GM21528 (cell line): ENCODE measurements at regions not wholly inside any gene's neighbourhood (a gene's known extent, or its start where the extent isn't known, plus 50 kb on each side); places are given as distances from the start of the nearest gene placed in this dataset.
"Not testable (repeated sequence)": the region's sequence is repeated elsewhere in the genome, so short reads cannot be mapped to it uniquely, and the experiment has no call there.

Source experiments
- ATAC-seq: cut with Tn5 transposase; IDR thresholded peaks from one replicate; pipeline ENCODE4 v1.9.1; 2021; ENCODE audit warnings: mild to moderate bottlenecking, moderate library complexity; ENCODE audit not compliant: unreplicated experiment, low FRiP score

DNA sequence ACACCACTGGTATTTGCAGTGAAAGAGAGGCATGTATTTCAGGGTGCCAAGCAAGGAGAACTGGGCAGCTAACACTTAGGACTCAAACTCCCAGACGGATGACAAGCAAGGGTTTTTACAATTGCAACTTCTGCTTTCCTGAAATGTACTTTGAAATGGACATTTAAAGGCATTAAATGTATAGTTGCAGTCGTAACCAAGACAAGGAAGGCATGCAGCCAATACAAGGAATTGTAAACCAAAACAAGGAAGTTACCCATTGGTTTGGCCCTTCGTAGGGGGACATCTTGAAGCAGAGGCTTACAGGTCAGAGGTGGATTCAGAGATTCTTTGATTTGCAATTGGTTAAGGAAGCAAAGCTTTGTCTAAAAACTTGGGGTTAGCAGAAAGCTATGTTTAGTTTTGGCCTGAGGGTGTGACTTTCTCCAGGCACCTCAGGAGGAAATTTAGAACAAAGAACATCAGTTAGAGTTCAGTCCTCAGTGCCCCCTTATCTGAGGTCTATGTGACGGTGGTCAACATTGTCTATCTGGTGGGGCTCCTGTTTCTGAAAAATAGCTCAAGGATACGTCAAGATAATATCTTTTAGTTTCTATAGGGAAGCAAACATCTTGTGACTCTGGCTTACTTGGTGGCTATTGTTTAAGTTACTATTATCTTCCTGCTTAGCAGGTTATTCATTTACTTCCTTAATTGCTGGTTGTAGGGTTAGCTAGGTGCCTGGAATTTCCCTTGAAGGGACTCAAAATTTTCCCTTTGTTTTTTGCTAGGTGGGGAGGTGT lies 266.0 kb downstream of the CD83 start:
- no peak for ATAC-seq

DNA sequence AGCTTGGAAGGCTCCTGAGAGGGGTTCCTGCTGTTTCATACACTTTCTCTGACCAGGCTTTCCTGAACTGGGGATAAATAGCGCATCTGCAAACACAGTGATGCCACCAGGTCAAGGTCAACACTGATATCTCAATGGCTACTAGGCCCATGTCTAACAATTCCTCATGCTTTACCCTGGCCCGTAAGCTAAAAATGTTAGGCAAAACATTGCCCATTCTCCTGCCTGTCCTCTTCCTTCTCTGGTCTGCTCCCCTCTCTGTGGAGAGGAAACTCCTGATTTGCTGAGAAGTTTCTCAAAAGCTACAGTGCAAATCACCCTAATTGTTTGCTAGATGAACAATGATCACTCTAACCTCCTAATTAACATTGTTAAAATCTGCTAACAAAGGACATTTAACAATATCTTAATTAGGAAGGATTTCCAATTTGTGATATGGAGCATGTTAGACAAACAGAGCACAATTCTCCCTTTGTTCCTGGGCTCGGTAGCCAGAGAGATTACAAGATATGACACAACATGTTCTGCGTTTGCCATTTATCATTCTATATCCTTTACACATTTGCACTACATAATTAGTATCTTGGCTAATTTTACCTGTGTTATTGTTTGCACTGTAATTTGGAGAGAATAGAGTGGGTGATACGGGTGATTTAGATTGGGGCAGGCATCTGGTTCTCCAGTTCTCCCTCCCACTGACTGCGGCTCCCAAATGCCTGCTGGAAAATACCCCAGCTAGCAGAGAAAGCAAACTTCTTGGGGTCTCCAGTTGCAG lies 266.8 kb downstream of the CD83 start:
- ATAC-seq: no peak

DNA sequence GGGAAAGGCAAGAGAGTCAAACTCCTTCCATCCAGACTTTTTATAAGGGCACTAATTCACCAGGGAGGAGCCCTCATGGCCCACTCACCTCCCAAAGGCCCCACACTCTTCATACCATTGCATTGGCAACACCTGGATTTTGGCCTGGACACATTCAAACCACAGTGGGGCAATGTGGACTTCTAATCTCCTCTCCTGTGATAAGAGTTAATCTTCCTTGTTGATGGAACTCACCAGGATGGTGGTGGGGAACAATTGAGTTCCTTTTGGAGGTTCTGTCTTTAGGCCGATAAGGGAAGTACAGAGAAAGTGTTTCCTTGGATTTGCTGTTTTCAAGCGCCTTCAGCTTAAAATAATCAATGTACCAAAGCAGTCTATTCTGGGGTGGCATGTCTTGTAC lies 268.7 kb downstream of the CD83 start:
- no peak for ATAC-seq

- no peak for ATAC-seq
Observed at GRCh38 chr6:14386668-14387067, 269.1 kb downstream of the CD83 start.

DNA sequence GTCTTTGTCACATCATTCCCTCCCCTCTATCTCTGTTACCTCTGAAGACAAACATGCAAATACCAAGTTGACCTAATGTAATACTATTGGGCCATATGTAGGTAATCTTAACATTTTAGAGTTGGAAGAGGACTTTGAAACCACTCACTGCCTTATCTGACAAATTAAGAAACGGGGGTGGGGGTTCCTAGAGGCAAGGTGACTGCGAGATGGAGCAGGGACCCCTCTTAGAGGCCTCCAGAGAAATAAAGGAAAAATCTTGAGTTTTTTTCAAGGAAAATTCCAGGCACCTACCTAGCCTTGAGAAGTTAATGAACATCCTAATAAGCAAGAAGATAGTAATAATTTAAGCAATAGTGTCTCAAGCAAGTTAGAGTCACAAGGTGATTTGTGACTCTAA lies 270.8 kb downstream of the CD83 start:
- ATAC-seq: no peak

DNA sequence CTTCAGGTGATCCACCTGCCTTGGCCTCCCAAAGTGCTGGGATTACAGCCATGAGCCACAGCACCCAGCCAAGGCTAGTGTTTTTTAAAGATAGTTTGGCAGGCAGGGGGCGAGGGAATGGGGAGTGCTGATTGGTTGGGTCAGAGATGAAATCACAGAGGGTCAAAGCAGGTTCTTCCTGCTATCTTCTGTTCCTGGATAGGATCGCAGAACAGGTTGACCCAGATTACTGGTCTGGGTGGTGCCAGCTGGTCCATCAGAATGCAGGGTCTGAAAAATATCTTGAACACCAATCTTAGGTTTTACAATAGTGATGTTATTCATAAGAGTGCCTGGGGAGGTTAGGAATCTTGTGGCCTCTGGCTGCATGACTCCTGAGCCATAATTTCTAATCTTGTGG lies 272.2 kb downstream of the CD83 start:
- not testable (repeated sequence) for ATAC-seq

- no peak for ATAC-seq
Observed at GRCh38 chr6:14390805-14391204, 273.2 kb downstream of the CD83 start.

DNA sequence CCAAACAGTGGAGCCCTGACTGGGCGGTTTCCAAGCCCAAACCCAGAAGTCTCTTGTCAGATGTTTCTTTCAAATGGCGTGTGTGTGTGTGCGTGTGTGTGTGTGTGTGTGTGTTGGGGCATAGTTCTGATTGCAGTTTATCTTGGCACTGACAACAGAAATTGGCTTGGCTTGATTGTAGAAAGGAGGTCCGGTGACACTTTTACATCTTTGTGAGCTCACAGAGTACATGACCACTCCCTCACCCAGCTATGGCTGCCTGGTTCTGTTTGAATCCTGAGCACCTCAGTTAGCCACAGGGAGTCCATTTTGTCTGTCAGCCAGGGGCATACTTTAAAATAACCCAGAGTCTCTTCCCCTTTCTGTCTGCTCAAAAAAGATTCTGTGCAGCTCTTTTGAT lies 276.3 kb downstream of the CD83 start:
- no peak for ATAC-seq

GRCh38 chr6:14396392-14396791 lies 278.8 kb downstream of the CD83 start:
- ATAC-seq: no peak

- no peak for ATAC-seq
Observed at GRCh38 chr6:14396826-14397517, 279.4 kb downstream of the CD83 start.

- ATAC-seq: no peak
Observed at GRCh38 chr6:14397518-14397901, 279.9 kb downstream of the CD83 start.

DNA sequence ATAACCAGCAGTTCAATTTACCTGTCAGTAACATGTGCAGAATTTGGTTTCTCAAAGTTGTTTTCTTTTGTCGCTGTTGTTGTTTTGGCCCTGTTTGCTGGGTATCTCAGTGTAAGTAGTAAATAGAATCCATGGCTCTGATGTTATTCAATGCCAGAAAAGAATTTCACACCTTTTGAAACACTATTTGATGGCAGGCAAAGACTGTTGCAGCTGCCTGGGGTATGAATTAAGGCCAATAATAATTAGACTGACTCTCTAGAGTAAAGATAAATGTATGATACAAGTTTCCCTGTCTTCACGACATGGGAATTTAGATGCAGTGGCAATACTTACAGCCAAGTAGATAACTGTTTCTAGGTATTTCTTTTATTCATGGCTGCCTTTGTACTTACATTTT lies 281.4 kb downstream of the CD83 start:
- no peak for ATAC-seq

DNA sequence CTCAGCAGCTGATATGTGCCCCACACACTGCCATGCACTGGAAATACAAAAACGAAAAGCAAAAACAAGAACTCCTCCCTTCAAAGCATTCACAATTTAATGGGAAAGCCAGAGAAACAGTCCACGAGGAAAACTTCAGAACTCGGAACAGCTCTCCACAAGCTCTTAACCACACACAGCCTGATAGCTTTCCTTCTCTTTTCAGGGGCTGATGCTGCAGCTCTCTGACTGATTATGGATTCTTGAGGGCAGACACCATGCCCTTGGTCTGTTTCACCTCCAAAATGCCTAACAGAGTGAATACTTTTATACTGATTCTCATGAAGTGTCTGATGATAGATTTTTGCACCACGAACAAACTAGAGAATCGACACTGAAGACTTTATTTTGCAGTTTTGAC lies 282.1 kb downstream of the CD83 start:
- ATAC-seq: no peak

DNA sequence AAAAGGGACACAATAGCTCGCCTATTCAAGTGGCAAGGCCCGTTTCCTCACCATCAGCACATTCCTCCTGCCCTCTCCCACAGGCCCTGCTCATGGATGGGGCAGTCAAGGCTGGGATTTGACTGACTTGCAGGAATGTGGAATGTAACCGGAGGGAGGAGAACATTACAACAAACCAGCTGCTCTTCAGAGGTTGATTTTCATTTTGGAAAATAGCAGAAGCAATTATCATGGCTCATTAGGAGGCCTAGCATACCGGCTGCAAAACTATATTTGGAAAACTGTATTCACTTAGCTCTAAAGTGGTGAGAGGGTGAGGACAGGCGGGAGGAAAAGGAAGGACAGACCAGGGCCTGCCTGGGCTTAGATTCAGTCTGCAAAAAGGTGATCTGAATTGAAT lies 283.7 kb downstream of the CD83 start:
- no peak for ATAC-seq

DNA sequence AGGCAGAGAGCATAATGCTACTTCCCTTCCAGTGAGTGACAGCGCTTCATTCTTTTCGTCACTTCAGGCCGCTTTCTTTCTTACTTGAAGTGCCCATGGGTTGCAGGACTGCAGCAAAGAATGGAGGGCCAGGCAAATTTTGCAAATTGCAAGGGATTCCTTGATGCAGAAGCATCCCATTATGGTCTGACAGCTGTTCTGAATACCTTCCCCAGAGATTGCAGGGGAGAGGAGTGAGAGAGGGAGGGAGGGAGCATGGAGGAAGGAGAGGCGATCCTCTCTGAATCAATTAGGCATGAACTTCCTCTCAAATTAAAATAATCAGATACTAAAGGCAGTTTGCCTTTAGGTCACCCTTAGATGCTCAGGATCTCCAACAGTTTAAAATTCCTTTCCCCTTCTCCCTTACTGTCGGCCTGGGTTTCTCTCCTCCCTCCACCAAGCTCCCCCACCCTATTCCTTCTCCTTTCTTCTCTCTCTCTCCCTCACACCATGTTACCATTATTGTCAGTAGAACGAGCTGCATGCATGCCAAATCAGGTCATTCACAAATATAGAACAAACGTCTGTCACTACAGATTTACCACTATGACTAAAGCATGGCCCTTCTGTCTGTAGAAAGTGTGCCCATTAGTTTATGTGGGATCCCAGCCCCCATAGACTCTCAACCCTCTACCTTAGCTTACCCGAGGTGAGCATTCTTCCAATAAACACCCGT lies 289.2 kb downstream of the CD83 start:
- ATAC-seq: no peak

DNA sequence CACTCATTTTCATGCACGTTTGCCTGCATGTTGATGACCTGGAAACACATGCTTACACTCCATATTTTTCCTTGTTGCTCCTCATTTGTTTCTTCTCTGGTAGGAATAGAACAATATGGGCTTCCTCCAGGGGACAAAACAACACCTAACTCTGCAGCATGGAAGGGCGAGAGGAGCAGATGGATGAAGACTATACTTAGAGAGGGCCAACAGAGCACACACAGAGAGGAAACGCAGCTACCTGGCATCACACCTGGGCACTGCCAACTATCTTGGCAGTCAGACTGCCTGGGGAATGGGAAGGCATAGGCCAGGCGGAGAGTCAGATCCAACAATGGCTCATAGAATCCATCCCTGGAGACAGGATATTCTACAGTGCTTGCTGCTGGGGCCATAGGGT lies 290.9 kb downstream of the CD83 start:
- ATAC-seq: no peak

DNA sequence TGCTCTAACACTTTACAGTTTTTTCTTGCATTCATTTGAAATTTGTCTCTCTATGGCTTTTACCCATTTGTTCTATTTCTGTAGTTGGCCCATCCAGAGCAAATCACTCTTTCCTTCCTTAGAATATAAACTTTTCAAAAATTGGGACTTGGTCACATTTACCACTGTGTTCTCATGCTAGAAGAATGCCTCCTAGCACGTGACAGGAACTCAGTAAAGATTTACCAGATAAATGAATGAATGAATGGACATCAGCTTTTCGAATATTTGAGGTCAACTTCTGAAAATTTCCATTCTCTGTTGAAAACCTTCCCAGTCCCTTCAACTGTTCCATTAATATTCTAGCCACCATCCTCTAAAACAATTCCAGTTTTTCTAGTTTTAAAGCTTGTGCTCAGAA lies 294.5 kb downstream of the CD83 start:
- ATAC-seq: no peak

DNA sequence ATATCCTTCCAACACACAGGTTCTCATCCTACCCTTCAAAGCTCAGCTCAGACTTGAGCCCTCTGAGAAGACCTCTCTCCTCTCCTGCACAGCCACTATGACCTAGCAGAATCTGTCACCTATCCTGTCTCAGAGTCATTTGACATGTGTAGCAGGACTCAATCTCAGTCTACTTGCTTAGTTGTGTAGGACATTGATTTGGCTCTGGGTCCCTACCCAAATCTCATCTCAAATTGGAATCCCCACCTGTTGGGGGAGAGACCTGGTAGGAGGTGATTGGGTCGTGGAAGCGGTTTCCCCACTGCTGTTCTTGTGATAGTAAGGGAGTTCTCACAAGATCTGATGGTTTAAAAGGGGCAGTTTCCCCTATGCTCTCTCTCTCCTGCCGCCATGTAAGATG lies 297.9 kb downstream of the CD83 start:
- ATAC-seq: no peak

GRCh38 chr6:14417377-14417776 lies 299.8 kb downstream of the CD83 start:
- ATAC-seq: no peak

GRCh38 chr6:14419224-14419623 lies 301.7 kb downstream of the CD83 start:
- not testable (repeated sequence) for ATAC-seq

GRCh38 chr6:14422061-14422460 lies 304.5 kb downstream of the CD83 start:
- no peak for ATAC-seq
